ENCODE measurements at regions not wholly inside any gene's neighbourhood (a gene's known extent, or its start where the extent isn't known, plus 50 kb on each side); places are given as distances from the start of the nearest gene placed in this dataset.

- ATAC-seq (no peak), DNase-seq (no peak)
- H3K36me3 Mint-ChIP-seq: no peaks in the 10 kb centered on the region
- H3K4me1 Mint-ChIP-seq: no peaks in the 10 kb centered on the region
- H3K27me3 Mint-ChIP-seq: no peaks in the 10 kb centered on the region
- no peaks in the 10 kb centered on the region for H3K9me3 Mint-ChIP-seq
- H3K4me3 Mint-ChIP-seq: no peak overlapping the region
- H3K27ac Mint-ChIP-seq: no peak overlapping the region
- POLR2A ChIA-PET: interaction anchor here (0.7 kb wide), 1 partner anchor 422 kb away, joined by 5 read pairs; no protein-coding TSS in a partner anchor
These were observed 349.2 kb downstream of the TLL1 start for GRCh38 chr4:166222271-166222670.

- Mint-ChIP-seq H3K27me3 (no peaks in the 10 kb centered on the region), H3K4me1 (no peaks in the 10 kb centered on the region), H3K4me3 (no peak overlapping the region), H3K9me3 (peaks cover 0 to 2% (median 0%) of the 10 kb centered on the region in 9 donors), H3K36me3 (no peaks in the 10 kb centered on the region), H3K27ac (no peak overlapping the region)
- no peak for ATAC-seq
- POLR2A ChIA-PET: no interaction called here
- no peak for DNase-seq
These were observed 355.1 kb downstream of the TLL1 start for GRCh38 chr4:166228112-166228511.

- no peak for ATAC-seq
These were observed 356.8 kb downstream of the TLL1 start for GRCh38 chr4:166229799-166230198.

GRCh38 chr4:166230841-166231240 lies 357.8 kb downstream of the TLL1 start:
- ATAC-seq: no peak
- Mint-ChIP-seq H3K4me1 (no peaks in the 10 kb centered on the region), H3K27me3 (no peaks in the 10 kb centered on the region), H3K9me3 (peaks cover 0 to 6% (median 0%) of the 10 kb centered on the region in 9 donors), H3K27ac (no peak overlapping the region), H3K36me3 (no peaks in the 10 kb centered on the region), H3K4me3 (no peak overlapping the region)
- no peak for DNase-seq
- POLR2A ChIA-PET: no interaction called here

More at GRCh38 chr4:166229799-166230198, 356.8 kb downstream of the TLL1 start:
- Mint-ChIP-seq H3K27ac (no peak overlapping the region), H3K4me3 (no peak overlapping the region), H3K36me3 (no peaks in the 10 kb centered on the region), H3K9me3 (peaks cover 0 to 6% (median 0%) of the 10 kb centered on the region in 9 donors), H3K4me1 (no peaks in the 10 kb centered on the region), H3K27me3 (no peaks in the 10 kb centered on the region)
- POLR2A ChIA-PET: no interaction called here
- DNase-seq: no peak

GRCh38 chr4:166239354-166239753 lies 366.3 kb downstream of the TLL1 start:
- Mint-ChIP-seq H3K36me3 (no peaks in the 10 kb centered on the region), H3K4me1 (no peaks in the 10 kb centered on the region), H3K27me3 (no peaks in the 10 kb centered on the region), H3K9me3 (peaks cover 0 to 15% (median 2%) of the 10 kb centered on the region in 9 donors), H3K4me3 (no peak overlapping the region), H3K27ac (no peak overlapping the region)
- POLR2A ChIA-PET: no interaction called here
- DNase-seq (no peak), ATAC-seq (no peak)

GRCh38 chr4:166252487-166253402 lies 379.7 kb downstream of the TLL1 start:
- no peak overlapping the region for H3K4me3 Mint-ChIP-seq
- peaks cover 0 to 2% (median 0%) of the 10 kb centered on the region in 9 donors for H3K9me3 Mint-ChIP-seq
- H3K4me1 Mint-ChIP-seq: no peaks in the 10 kb centered on the region
- POLR2A ChIA-PET: no interaction called here
- no peak for DNase-seq
- no peaks in the 10 kb centered on the region for H3K36me3 Mint-ChIP-seq
- no peak overlapping the region for H3K27ac Mint-ChIP-seq
- H3K27me3 Mint-ChIP-seq: no peaks in the 10 kb centered on the region
- no peak for ATAC-seq

GRCh38 chr4:166257276-166257675 lies 384.2 kb downstream of the TLL1 start:
- no peak for ATAC-seq
- peaks cover 0 to 4% (median 0%) of the 10 kb centered on the region in 9 donors for H3K9me3 Mint-ChIP-seq
- no peaks in the 10 kb centered on the region for H3K27me3 Mint-ChIP-seq
- DNase-seq: no peak
- H3K4me3 Mint-ChIP-seq: no peak overlapping the region
- POLR2A ChIA-PET: no interaction called here
- no peaks in the 10 kb centered on the region for H3K4me1 Mint-ChIP-seq
- no peak overlapping the region for H3K27ac Mint-ChIP-seq
- no peaks in the 10 kb centered on the region for H3K36me3 Mint-ChIP-seq

GRCh38 chr4:166257891-166258290 lies 384.9 kb downstream of the TLL1 start:
- DNase-seq: no peak
- Mint-ChIP-seq H3K27ac (no peak overlapping the region), H3K4me1 (no peaks in the 10 kb centered on the region), H3K9me3 (peaks cover 0 to 4% (median 0%) of the 10 kb centered on the region in 9 donors), H3K27me3 (no peaks in the 10 kb centered on the region), H3K36me3 (no peaks in the 10 kb centered on the region), H3K4me3 (no peak overlapping the region)
- ATAC-seq: no peak
- POLR2A ChIA-PET: no interaction called here

GRCh38 chr4:166259081-166259480 lies 386.0 kb downstream of the TLL1 start:
- no peaks in the 10 kb centered on the region for H3K4me1 Mint-ChIP-seq
- no peak for DNase-seq
- POLR2A ChIA-PET: no interaction called here
- no peaks in the 10 kb centered on the region for H3K36me3 Mint-ChIP-seq
- H3K9me3 Mint-ChIP-seq: peaks cover 0 to 3% (median 0%) of the 10 kb centered on the region in 9 donors
- no peak overlapping the region for H3K27ac Mint-ChIP-seq
- no peak overlapping the region for H3K4me3 Mint-ChIP-seq
- no peaks in the 10 kb centered on the region for H3K27me3 Mint-ChIP-seq
- ATAC-seq: no peak

GRCh38 chr4:166274136-166274761 lies 401.2 kb downstream of the TLL1 start:
- no peak overlapping the region for H3K27ac Mint-ChIP-seq
- no peaks in the 10 kb centered on the region for H3K36me3 Mint-ChIP-seq
- no peaks in the 10 kb centered on the region for H3K27me3 Mint-ChIP-seq
- H3K9me3 Mint-ChIP-seq: peaks cover 0 to 18% (median 4%) of the 10 kb centered on the region in 9 donors
- POLR2A ChIA-PET: no interaction called here
- ATAC-seq (no peak), DNase-seq (no peak)
- H3K4me3 Mint-ChIP-seq: no peak overlapping the region
- no peaks in the 10 kb centered on the region for H3K4me1 Mint-ChIP-seq

- H3K4me3 Mint-ChIP-seq: no peak overlapping the region
- no peak overlapping the region for H3K27ac Mint-ChIP-seq
- H3K9me3 Mint-ChIP-seq: peaks cover 0 to 18% (median 4%) of the 10 kb centered on the region in 9 donors
- H3K27me3 Mint-ChIP-seq: no peaks in the 10 kb centered on the region
- DNase-seq (no peak), ATAC-seq (no peak)
- POLR2A ChIA-PET: no interaction called here
- H3K4me1 Mint-ChIP-seq: no peaks in the 10 kb centered on the region
- no peaks in the 10 kb centered on the region for H3K36me3 Mint-ChIP-seq
These were observed 401.7 kb downstream of the TLL1 start for GRCh38 chr4:166274775-166275174.

- ATAC-seq (no peak), DNase-seq (no peak)
- no peaks in the 10 kb centered on the region for H3K36me3 Mint-ChIP-seq
- no peak overlapping the region for H3K4me3 Mint-ChIP-seq
- H3K4me1 Mint-ChIP-seq: no peaks in the 10 kb centered on the region
- H3K27me3 Mint-ChIP-seq: no peaks in the 10 kb centered on the region
- POLR2A ChIA-PET: no interaction called here
- H3K9me3 Mint-ChIP-seq: peaks cover 0 to 18% (median 5%) of the 10 kb centered on the region in 9 donors
- no peak overlapping the region for H3K27ac Mint-ChIP-seq
These were observed 404.4 kb downstream of the TLL1 start for GRCh38 chr4:166277401-166277800.

GRCh38 chr4:166277853-166278252 lies 404.8 kb downstream of the TLL1 start:
- Mint-ChIP-seq H3K36me3 (no peaks in the 10 kb centered on the region), H3K4me1 (no peaks in the 10 kb centered on the region), H3K27ac (no peak overlapping the region), H3K9me3 (peaks cover 0 to 18% (median 5%) of the 10 kb centered on the region in 9 donors), H3K27me3 (no peaks in the 10 kb centered on the region), H3K4me3 (no peak overlapping the region)
- POLR2A ChIA-PET: no interaction called here
- no peak for ATAC-seq
- DNase-seq: no peak
